GM12891 (cell line): ENCODE measurements at regions not wholly inside any gene's neighbourhood (a gene's known extent, or its start where the extent isn't known, plus 50 kb on each side); places are given as distances from the start of the nearest gene placed in this dataset.

ENCODE experiments used
- PAX5 ChIP-seq: IDR thresholded peaks from 2 replicates; pipeline ENCODE4 v1.6.1; 2011; ENCODE audit warnings: low read length, moderate library complexity, mild to moderate bottlenecking; ENCODE audit not compliant: insufficient read depth, severe bottlenecking
- POLR2AphosphoS5 ChIP-seq: IDR thresholded peaks from 2 replicates; pipeline ENCODE4 v1.6.1; 2011; ENCODE audit warnings: low read depth, low read length, control low read depth
- SPI1 ChIP-seq: IDR thresholded peaks from 2 replicates; pipeline ENCODE4 v1.6.1; 2011; ENCODE audit warnings: low read depth, low read length, control low read depth
- TAF1 ChIP-seq: IDR thresholded peaks from 2 replicates; pipeline ENCODE4 v1.6.1; 2011; ENCODE audit warnings: low read depth, low read length, control low read depth

GRCh38 chrX:117511379-117511778 is 605.2 kb downstream of the KLHL13 start:
- TF ChIP-seq SPI1 (no peak), POLR2AphosphoS5 (no peak), PAX5 (no peak), TAF1 (no peak)
